Right lobe of liver (tissue), 6 donors: ENCODE measurements at regions not wholly inside any gene's neighbourhood (a gene's known extent, or its start where the extent isn't known, plus 50 kb on each side); places are given as distances from the start of the nearest gene placed in this dataset.
"Not testable (repeated sequence)": the region's sequence is repeated elsewhere in the genome, so short reads cannot be mapped to it uniquely, and the experiment has no call there.

ENCODE experiments used
- ATAC-seq, 4 donors: fragments of 200-7000 bp; cut with Tn5 transposase; one replicate each; pipeline ENCODE4 v1.9.1; 2020; ENCODE audit warnings: mild to moderate bottlenecking in 4 of 4, moderate library complexity in 4 of 4
- DNase-seq, 3 donors: peaks; one replicate each; pipeline ENCODE4 v3.0.0-alpha.2; 2020
- H3K27ac ChIP-seq, 3 donors: fragments of 200-600 bp; one replicate each; pipeline ENCODE4 v1.8.0; 2022
- H3K27me3 ChIP-seq, 2 donors: fragments of 200-600 bp; one replicate each; pipeline ENCODE4 v1.8.0; 2022
- H3K36me3 ChIP-seq, 4 donors: fragments of 200-600 bp; sonication (generic) in 1 of 4; one replicate each; pipeline versions ENCODE4 v1.5.1 to v1.8.0; 2017 to 2022; ENCODE audit warnings: control low read depth in 1 of 4
- H3K4me1 ChIP-seq, 4 donors: fragments of 200-600 bp; sonication (generic) in 1 of 4; one replicate each; pipeline versions ENCODE4 v1.5.1 to v1.8.0; 2017 to 2022; ENCODE audit warnings: control low read depth in 1 of 4
- H3K4me3 ChIP-seq, 3 donors: fragments of 200-600 bp; one replicate each; pipeline ENCODE4 v1.8.0; 2022
- H3K9me3 ChIP-seq, 4 donors: fragments of 200-600 bp; sonication (generic) in 1 of 4; one replicate each; pipeline versions ENCODE4 v1.5.1 to v1.8.0; 2017 to 2022; ENCODE audit warnings: control low read depth in 1 of 4
- POLR2A ChIP-seq: fragments of 450-650 bp; IDR thresholded peaks from one replicate; pipeline ENCODE4 v1.6.1; 2017; ENCODE audit warnings: antibody characterized with exemption, mild to moderate bottlenecking
- WGBS: methylation state at CpG from one replicate; pipeline ENCODE4 v1.1.6; 2018; ENCODE audit warnings: low coverage, low lambda C conversion rate; ENCODE audit not compliant: insufficient coverage; ENCODE audit errors: missing lambda C conversion rate; 5-methylcytosine and 5-hydroxymethylcytosine counted together
- intact Hi-C, 2 donors: fragments of 100-400 bp; cut with DNase I; formaldehyde crosslinking; loops; one replicate each; pipeline versions ENCODE4 v1.11.2 to v1.14.1; 2022
- TF ChIP-seq, protein P1 (sequence below), 4 donors: fragments of 200-600 bp in 3 of 4; fragments of 450-650 bp in 1 of 4; IDR thresholded peaks; one replicate each; pipeline versions ENCODE4 v1.5.1 to v1.8.0; 2016 to 2022; ENCODE audit warnings: antibody characterized with exemption in 4 of 4, mild to moderate bottlenecking in 2 of 4
- donor health status: DM: no; HTN: yes; CAD: no.
- donor health status: DM: no; HTN: no; CAD: no.
- donor health status: DM: no; HTN: no; CAD: no.
- donor health status: DM: no; HTN: yes; CAD: no.
- donor health status: DM: no; HTN: yes; CAD: no.

DNA sequence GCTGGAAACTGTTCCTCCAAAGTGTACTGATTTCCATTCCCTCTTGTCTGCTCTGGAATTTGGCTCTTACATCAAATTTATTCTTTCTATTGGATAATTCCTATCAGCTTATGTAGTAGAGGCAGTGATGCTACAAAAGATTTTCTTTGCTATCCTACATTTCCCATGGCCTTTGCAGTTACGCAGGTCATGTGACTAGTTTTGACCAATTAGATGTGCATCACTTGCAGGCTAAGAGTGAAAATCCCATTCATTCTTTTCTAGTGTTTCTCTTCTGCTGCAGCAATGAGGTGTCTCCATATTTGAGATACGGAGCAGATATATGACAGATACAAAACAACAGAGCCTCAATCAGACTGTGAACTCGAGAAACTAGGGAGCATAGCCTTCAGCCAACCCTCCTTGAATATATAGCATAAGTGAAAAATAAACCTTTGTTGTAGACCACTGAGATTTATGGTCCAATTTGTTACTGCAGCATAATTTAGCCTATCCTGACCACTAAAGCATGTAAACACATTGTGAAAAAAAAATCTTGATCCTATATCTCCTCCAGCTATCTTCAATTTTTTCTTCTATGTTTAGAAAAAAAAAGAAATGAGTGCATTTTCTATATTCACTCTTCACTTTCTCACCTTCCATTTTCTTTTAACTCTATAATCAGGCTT lies 102.0 kb downstream of the HNMT start:
- DNase-seq: no peak
- no peaks in the 10 kb centered on the region for H3K4me1 ChIP-seq
- H3K36me3 ChIP-seq: no peaks in the 10 kb centered on the region
- no peaks in the 10 kb centered on the region for H3K9me3 ChIP-seq
- no peaks in the 10 kb centered on the region for H3K27me3 ChIP-seq
- H3K4me3 ChIP-seq: no peak overlapping the region
- no peak for ATAC-seq
- no peak overlapping the region for H3K27ac ChIP-seq
- 83% methylated on average over 3 of the region's 3 CpGs for WGBS
- intact Hi-C loops: no loop called here
- no peak for TF ChIP-seq POLR2A
- TF ChIP-seq, protein P1, sequence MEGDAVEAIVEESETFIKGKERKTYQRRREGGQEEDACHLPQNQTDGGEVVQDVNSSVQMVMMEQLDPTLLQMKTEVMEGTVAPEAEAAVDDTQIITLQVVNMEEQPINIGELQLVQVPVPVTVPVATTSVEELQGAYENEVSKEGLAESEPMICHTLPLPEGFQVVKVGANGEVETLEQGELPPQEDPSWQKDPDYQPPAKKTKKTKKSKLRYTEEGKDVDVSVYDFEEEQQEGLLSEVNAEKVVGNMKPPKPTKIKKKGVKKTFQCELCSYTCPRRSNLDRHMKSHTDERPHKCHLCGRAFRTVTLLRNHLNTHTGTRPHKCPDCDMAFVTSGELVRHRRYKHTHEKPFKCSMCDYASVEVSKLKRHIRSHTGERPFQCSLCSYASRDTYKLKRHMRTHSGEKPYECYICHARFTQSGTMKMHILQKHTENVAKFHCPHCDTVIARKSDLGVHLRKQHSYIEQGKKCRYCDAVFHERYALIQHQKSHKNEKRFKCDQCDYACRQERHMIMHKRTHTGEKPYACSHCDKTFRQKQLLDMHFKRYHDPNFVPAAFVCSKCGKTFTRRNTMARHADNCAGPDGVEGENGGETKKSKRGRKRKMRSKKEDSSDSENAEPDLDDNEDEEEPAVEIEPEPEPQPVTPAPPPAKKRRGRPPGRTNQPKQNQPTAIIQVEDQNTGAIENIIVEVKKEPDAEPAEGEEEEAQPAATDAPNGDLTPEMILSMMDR (IDR thresholded peaks at IDR 0.05): no peak

- no peaks in the 10 kb centered on the region for H3K4me1 ChIP-seq
- H3K4me3 ChIP-seq: no peak overlapping the region
- no peak overlapping the region for H3K27ac ChIP-seq
- intact Hi-C loops: no loop called here
- DNase-seq (no peak), ATAC-seq (no peak)
- WGBS: 83% methylated on average over 1 of the region's 1 CpG
- no peaks in the 10 kb centered on the region for H3K36me3 ChIP-seq
- no peak for TF ChIP-seq POLR2A
- TF ChIP-seq, protein P1 (IDR thresholded peaks at IDR 0.05): no peak
- no peaks in the 10 kb centered on the region for H3K9me3 ChIP-seq
- H3K27me3 ChIP-seq: no peaks in the 10 kb centered on the region
Measured at GRCh38 chr2:138066841-138067240, 102.6 kb downstream of the HNMT start.

- H3K9me3 ChIP-seq, H3K27ac ChIP-seq, intact Hi-C loops, DNase-seq, ATAC-seq, H3K4me3 ChIP-seq, H3K27me3 ChIP-seq, H3K36me3 ChIP-seq, H3K4me1 ChIP-seq: not testable (repeated sequence)
- 75% methylated on average over 2 of the region's 2 CpGs for WGBS
Measured at GRCh38 chr2:138068669-138069068, 104.4 kb downstream of the HNMT start.

DNA sequence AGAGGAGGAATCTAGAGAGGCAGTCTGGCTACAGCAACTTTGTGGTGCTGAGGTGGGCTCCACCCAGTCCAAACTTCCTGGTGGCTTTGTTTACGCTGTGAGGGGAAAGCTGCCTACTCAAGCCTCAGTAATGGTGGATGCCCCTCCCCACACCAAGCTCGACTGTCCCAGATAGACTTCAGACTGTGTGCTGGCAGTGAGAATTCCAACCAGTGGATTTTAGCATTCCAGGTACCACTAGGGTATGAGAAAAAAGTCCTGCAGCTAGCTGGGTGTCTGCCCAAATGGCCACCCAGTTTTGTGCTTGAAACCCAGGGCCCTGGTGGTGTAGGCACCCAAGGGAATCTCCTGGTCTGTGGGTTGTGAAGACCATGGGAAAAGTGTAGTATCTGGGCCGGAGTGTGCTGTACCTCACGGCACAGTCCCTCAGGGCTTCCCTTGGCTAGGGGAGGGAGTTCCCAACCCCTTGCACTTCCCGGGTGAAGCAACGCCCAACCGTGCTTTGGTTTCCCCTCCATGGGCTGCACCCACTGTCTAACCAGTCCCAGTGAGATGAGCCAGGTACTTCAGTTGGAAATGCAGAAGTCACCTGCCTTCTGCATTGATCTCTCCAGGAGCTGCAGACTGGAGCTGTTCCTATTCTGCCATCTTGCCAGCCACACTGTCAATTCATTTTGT lies 106.9 kb downstream of the HNMT start:
- H3K4me1 ChIP-seq, DNase-seq, H3K27me3 ChIP-seq, H3K9me3 ChIP-seq, H3K36me3 ChIP-seq, ATAC-seq, H3K27ac ChIP-seq, intact Hi-C loops, H3K4me3 ChIP-seq: not testable (repeated sequence)
- WGBS: 80% methylated on average over 1 of the region's 7 CpGs

GRCh38 chr2:138071720-138072719 lies 107.7 kb downstream of the HNMT start:
- Histone ChIP-seq H3K27me3 (no peaks in the 10 kb centered on the region), H3K36me3 (no peaks in the 10 kb centered on the region), H3K9me3 (no peaks in the 10 kb centered on the region), H3K4me3 (no peak overlapping the region), H3K27ac (no peak overlapping the region), H3K4me1 (no peaks in the 10 kb centered on the region)
- TF ChIP-seq POLR2A: no peak
- TF ChIP-seq, protein P1 (IDR thresholded peaks at IDR 0.05): no peak
- 65% methylated on average over 6 of the region's 7 CpGs for WGBS
- DNase-seq (no peak), ATAC-seq (no peak)
- intact Hi-C loops: no loop called here
